K562 (cell line): ENCODE measurements at regions not wholly inside any gene's neighbourhood (a gene's known extent, or its start where the extent isn't known, plus 50 kb on each side); places are given as distances from the start of the nearest gene placed in this dataset.

Experiments
- CTCF ChIP-seq, 3 experiments: IDR thresholded peaks in 2 of 3; conservative IDR thresholded peaks in 1 of 3; 2 replicates each; pipeline ENCODE4 v1.5.1; 2011 to 2012; ENCODE audit warnings: low read length in 3 of 3, mild to moderate bottlenecking in 3 of 3, control low read depth in 2 of 3, improper control_type of control experiment in 1 of 3, inconsistent platforms in 1 of 3, low read depth in 1 of 3, mixed read lengths in 1 of 3, moderate library complexity in 1 of 3; ENCODE audit not compliant: insufficient read depth in 2 of 3
- FOSL1 ChIP-seq: fragments of 200-800 bp; sonication (Bioruptor generic); conservative IDR thresholded peaks from 2 replicates; pipeline ENCODE4 v1.6.1; 2016; ENCODE audit warnings: missing genetic modification characterization, missing compliant biosample characterization
- HDAC2 ChIP-seq: fragments of 450-650 bp; IDR thresholded peaks from 2 replicates; pipeline ENCODE4 v1.6.1; 2016; ENCODE audit warnings: mild to moderate bottlenecking
- POLR2G ChIP-seq: fragments of 200-400 bp; formaldehyde crosslinking; IDR thresholded peaks from 2 replicates; pipeline ENCODE4 v1.6.1; 2017; ENCODE audit warnings: low read depth, mild to moderate bottlenecking, antibody characterized with exemption, low read length, moderate library complexity

DNA sequence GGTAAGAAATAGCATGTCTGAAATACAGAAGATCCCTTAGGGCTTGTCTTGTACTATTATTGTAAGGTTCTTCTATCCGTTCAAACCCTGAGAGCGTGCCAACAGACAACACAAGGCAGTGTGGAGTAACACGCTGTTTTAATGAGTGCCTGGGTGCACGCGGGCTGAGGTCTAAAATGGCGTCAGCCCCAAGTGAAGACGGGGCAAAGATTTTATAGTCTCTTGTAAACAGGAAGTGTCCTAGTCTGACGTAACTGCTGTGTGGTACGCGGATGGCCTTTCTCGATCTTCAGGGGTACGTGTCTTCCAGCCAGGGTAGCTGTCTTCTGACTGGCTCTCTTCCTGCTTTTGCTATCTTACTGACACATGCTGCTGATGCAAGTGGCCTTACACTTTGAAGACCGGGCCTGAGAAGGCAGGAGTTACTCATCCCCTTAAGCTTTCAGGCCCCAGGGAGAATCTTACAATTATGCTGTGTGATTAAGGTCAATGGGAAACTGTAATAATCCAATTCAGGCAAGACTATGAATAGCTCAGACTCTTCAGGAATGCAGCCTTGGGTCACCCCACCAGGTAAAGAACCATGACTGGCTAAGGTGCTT is 1812.0 kb upstream of the CDH9 start:
- TF ChIP-seq CTCF (IDR thresholded peaks at IDR 0.05 in 2 of 3, conservative IDR thresholded peaks at IDR 0.05 in 1 of 3; ENCODE audit: insufficient read depth in 2 of 3, low read depth in 1 of 3, low read length in 3 of 3) (no peak), HDAC2 (no peak), POLR2G (no peak), FOSL1 (tag) (no peak)
